SK-N-SH (cell line): ENCODE measurements at regions not wholly inside any gene's neighbourhood (a gene's known extent, or its start where the extent isn't known, plus 50 kb on each side); places are given as distances from the start of the nearest gene placed in this dataset.

Experiments
- CTCF ChIA-PET: fragments of 300-600, 350-600 bp; formaldehyde crosslinking; extraction: SDS; loops from one replicate; lab custom pipeline; 2021; lab: Yijun Ruan, JAX
- POLR2A ChIA-PET: fragments of 350-600 bp; sonication (Branson Sonifier 250); formaldehyde crosslinking; extraction: SDS; loops from one replicate; lab custom pipeline; 2020; ENCODE audit warnings: antibody characterized with exemption, inconsistent platforms; lab: Yijun Ruan, JAX
- DNase-seq: peaks from one replicate; pipeline ENCODE4 v3.0.0; 2012
- H2AFZ ChIP-seq: fragments of 200-600 bp; sonication (generic); 2 replicates; pipeline ENCODE4 v1.8.1; 2016; ENCODE audit warnings: antibody characterized with exemption, mild to moderate bottlenecking, low read depth
- H3F3A ChIP-seq: fragments of 200-600 bp; sonication (generic); replicated peaks from 2 replicates; pipeline ENCODE3; 2016; ENCODE audit warnings: antibody characterized with exemption, mild to moderate bottlenecking; ENCODE audit not compliant: insufficient read depth
- H3K27ac ChIP-seq, 2 experiments: fragments of 200-500 bp in 1 of 2; fragments of 200-600 bp in 1 of 2; sonication (Bioruptor generic) in 1 of 2; sonication (generic), shearing (Covaris generic) in 1 of 2; 2 replicates each; pipeline versions ENCODE4 v1.5.1 to v1.6.1; 2014 to 2016; ENCODE audit warnings: low read depth in 2 of 2, inconsistent platforms in 1 of 2, low read length in 1 of 2, mild to moderate bottlenecking in 1 of 2, mixed read lengths in 1 of 2
- H3K27me3 ChIP-seq: fragments of 200-600 bp; sonication (generic), shearing (Covaris generic); 2 replicates; pipeline ENCODE4 v1.6.1; 2016; ENCODE audit warnings: mixed run types; ENCODE audit not compliant: insufficient read depth
- H3K36me3 ChIP-seq, 2 experiments: fragments of 200-500 bp in 1 of 2; fragments of 200-600 bp in 1 of 2; sonication (Bioruptor generic) in 1 of 2; sonication (generic) in 1 of 2; replicated peaks in 1 of 2; 2 replicates each; pipeline versions ENCODE3 to v1.5.1; 2014 to 2016; ENCODE audit warnings: low read length in 1 of 2, mild to moderate bottlenecking in 1 of 2; ENCODE audit not compliant: insufficient read depth in 2 of 2, control insufficient read depth in 1 of 2
- H3K4me1 ChIP-seq, 2 experiments: fragments of 200-500 bp in 1 of 2; fragments of 200-600 bp in 1 of 2; sonication (Bioruptor generic) in 1 of 2; sonication (generic), shearing (Covaris generic) in 1 of 2; 2 replicates each; pipeline versions ENCODE4 v1.5.1 to v1.6.1; 2014 to 2016; ENCODE audit warnings: low read depth in 1 of 2, low read length in 1 of 2, mixed run types in 1 of 2; ENCODE audit not compliant: insufficient read depth in 2 of 2, control insufficient read depth in 1 of 2
- H3K4me2 ChIP-seq: fragments of 200-600 bp; sonication (generic), shearing (Covaris generic); 2 replicates; pipeline ENCODE4 v1.6.1; 2017; ENCODE audit warnings: mixed run types
- H3K4me3 ChIP-seq, 2 experiments: fragments of 200-500 bp in 1 of 2; fragments of 200-600 bp in 1 of 2; sonication (Bioruptor generic) in 1 of 2; sonication (generic), shearing (Covaris generic) in 1 of 2; 2 replicates each; pipeline versions ENCODE4 v1.5.1 to v1.8.1; 2014 to 2016; ENCODE audit warnings: low read depth in 2 of 2, inconsistent platforms in 1 of 2, low read length in 1 of 2, mild to moderate bottlenecking in 1 of 2, mixed read lengths in 1 of 2, moderate library complexity in 1 of 2
- H3K79me2 ChIP-seq: fragments of 200-600 bp; sonication (generic); 2 replicates; pipeline ENCODE4 v1.8.1; 2017; ENCODE audit warnings: mild to moderate bottlenecking; ENCODE audit not compliant: insufficient read depth
- H3K9ac ChIP-seq: fragments of 200-600 bp; sonication (generic); 2 replicates; pipeline ENCODE4 v1.6.1; 2017; ENCODE audit warnings: mixed run types
- H3K9me2 ChIP-seq: fragments of 200-600 bp; sonication (generic); 2 replicates; pipeline ENCODE4 v1.6.1; 2017; ENCODE audit warnings: mixed run types
- H3K9me3 ChIP-seq: fragments of 200-600 bp; sonication (generic); 2 replicates; pipeline ENCODE4 v1.6.1; 2017; ENCODE audit warnings: mixed run types, mild to moderate bottlenecking, moderate library complexity
- H4K20me1 ChIP-seq: fragments of 200-600 bp; sonication (generic); 2 replicates; pipeline ENCODE4 v1.6.1; 2017; ENCODE audit warnings: mild to moderate bottlenecking, mixed run types; ENCODE audit not compliant: insufficient read depth
- EP300 ChIP-seq, 2 experiments: IDR thresholded peaks; 2 replicates each; pipeline versions ENCODE4 v1.4.0 to v1.6.1; 2012; ENCODE audit warnings: borderline replicate concordance in 1 of 2, low read depth in 1 of 2, low read length in 1 of 2
- GATA2 ChIP-seq: sonication (generic); formaldehyde crosslinking; IDR thresholded peaks from 2 replicates; pipeline ENCODE4 v1.5.0; 2020; ENCODE audit warnings: mild to moderate bottlenecking, missing genetic modification reagents
- IRF3 ChIP-seq: fragments of 150-350 bp; IDR thresholded peaks from 2 replicates; pipeline ENCODE4 v1.6.1; 2016; ENCODE audit warnings: mild to moderate bottlenecking, low read depth, low read length
- MAX ChIP-seq: IDR thresholded peaks from 2 replicates; pipeline ENCODE4 v1.4.0; 2012; ENCODE audit warnings: low read depth
- MEF2A ChIP-seq: IDR thresholded peaks from 2 replicates; pipeline ENCODE4 v1.4.0; 2012; ENCODE audit warnings: low read depth, borderline replicate concordance
- PBX3 ChIP-seq: IDR thresholded peaks from 2 replicates; pipeline ENCODE4; 2012
- POLR2AphosphoS5 ChIP-seq: IDR thresholded peaks from 2 replicates; pipeline ENCODE4 v1.6.1; 2012; ENCODE audit warnings: low read depth, low read length
- RAD21 ChIP-seq: IDR thresholded peaks from 2 replicates; pipeline ENCODE4 v1.6.1; 2012; ENCODE audit warnings: mild to moderate bottlenecking, low read length
- RCOR1 ChIP-seq: fragments of 150-350 bp; IDR thresholded peaks from 2 replicates; pipeline ENCODE4 v1.6.1; 2017; ENCODE audit warnings: antibody characterized with exemption, low read length
- RXRA ChIP-seq: IDR thresholded peaks from 2 replicates; pipeline ENCODE4 v1.4.0; 2012; ENCODE audit warnings: low read depth, mild to moderate bottlenecking, borderline replicate concordance
- TEAD4 ChIP-seq: IDR thresholded peaks from 2 replicates; pipeline ENCODE4 v1.4.0; 2012; ENCODE audit warnings: mild to moderate bottlenecking, borderline replicate concordance; ENCODE audit not compliant: insufficient read depth
- USF1 ChIP-seq: IDR thresholded peaks from 2 replicates; pipeline ENCODE4 v1.4.0; 2012; ENCODE audit warnings: low read depth, borderline replicate concordance
- WGBS: methylation state at CpG from one replicate; pipeline ENCODE4 v1.1.6; 2017; ENCODE audit warnings: low lambda C conversion rate; 5-methylcytosine and 5-hydroxymethylcytosine counted together

GRCh38 chr9:21611891-21612290 is 129.8 kb upstream of the IFNE start:
- POLR2A ChIA-PET, result no interaction called here
- no peak overlapping the region for H3K4me3 ChIP-seq
- no peak overlapping the region for H3K4me2 ChIP-seq
- H3K27me3 ChIP-seq, result peaks cover 36% of the 10 kb centered on the region
- CTCF ChIA-PET, result no interaction called here
- no peaks in the 10 kb centered on the region for H3K9me3 ChIP-seq
- no peak overlapping the region for H3K9ac ChIP-seq
- H3K79me2 ChIP-seq, result no peaks in the 10 kb centered on the region
- 21% methylated on average over 1 of the region's 1 CpG for WGBS
- no peak overlapping the region for H3K27ac ChIP-seq
- TF ChIP-seq IRF3 (no peak), PBX3 (no peak), RXRA (no peak)
- no peaks in the 10 kb centered on the region for H3F3A ChIP-seq
- H3K36me3 ChIP-seq, result no peaks in the 10 kb centered on the region
- DNase-seq, result no peak
- no peaks in the 10 kb centered on the region for H3K9me2 ChIP-seq
- no peaks in the 10 kb centered on the region for H4K20me1 ChIP-seq
- H2AFZ ChIP-seq, result no peak overlapping the region
- H3K4me1 ChIP-seq, result no peaks in the 10 kb centered on the region

- POLR2A ChIA-PET, result no interaction called here
- H3K36me3 ChIP-seq, result no peaks in the 10 kb centered on the region
- H4K20me1 ChIP-seq, result no peaks in the 10 kb centered on the region
- no peak overlapping the region for H3K27ac ChIP-seq
- H3K4me1 ChIP-seq, result no peaks in the 10 kb centered on the region
- H3K79me2 ChIP-seq, result no peaks in the 10 kb centered on the region
- H3K9me3 ChIP-seq, result no peaks in the 10 kb centered on the region; the same call in 1 of the 2 replicates
- CTCF ChIA-PET, result interaction anchor here (0.7 kb wide), 1 partner anchor 260 kb away, joined by 3 read pairs; no protein-coding TSS in a partner anchor
- WGBS, result 6% methylated on average over 1 of the region's 1 CpG
- no peak overlapping the region for H3K4me2 ChIP-seq
- H3K9ac ChIP-seq, result no peak overlapping the region
- no peak for DNase-seq
- peaks cover 30% of the 10 kb centered on the region for H3K27me3 ChIP-seq
- H3K9me2 ChIP-seq, result no peaks in the 10 kb centered on the region
- no peak overlapping the region for H3K4me3 ChIP-seq
- H3F3A ChIP-seq, result no peaks in the 10 kb centered on the region
- no peak overlapping the region for H2AFZ ChIP-seq
- TF ChIP-seq MEF2A, result no peak
- no peak for TF ChIP-seq MAX
- TF ChIP-seq EP300 (IDR thresholded peaks at IDR 0.05; ENCODE audit: borderline replicate concordance in 1 of 2, low read depth in 1 of 2, low read length in 1 of 2), result no peak
- TF ChIP-seq GATA2 (CRISPR knock-in tag), result no peak
- no peak for TF ChIP-seq TEAD4
- no peak for TF ChIP-seq POLR2AphosphoS5
- no peak for TF ChIP-seq RAD21
- no peak for TF ChIP-seq USF1
- TF ChIP-seq RCOR1, result no peak
Measured at GRCh38 chr9:21615018-21615417, 132.9 kb upstream of the IFNE start.
